B cell (primary cell): ENCODE measurements at regions not wholly inside any gene's neighbourhood (a gene's known extent, or its start where the extent isn't known, plus 50 kb on each side); places are given as distances from the start of the nearest gene placed in this dataset.

Experiments used
- EZH2 ChIP-seq: IDR thresholded peaks from 2 replicates; pipeline ENCODE4 v1.6.1; 2012; ENCODE audit warnings: borderline replicate concordance, low read depth, mild to moderate bottlenecking, moderate library complexity, low read length; ENCODE audit not compliant: insufficient read depth, poor library complexity, severe bottlenecking
- TF ChIP-seq, protein P1 (sequence below): fragments of 200-600 bp; IDR thresholded peaks from one replicate; pipeline ENCODE4 v1.8.0; 2022; ENCODE audit warnings: antibody characterized with exemption, mild to moderate bottlenecking

DNA sequence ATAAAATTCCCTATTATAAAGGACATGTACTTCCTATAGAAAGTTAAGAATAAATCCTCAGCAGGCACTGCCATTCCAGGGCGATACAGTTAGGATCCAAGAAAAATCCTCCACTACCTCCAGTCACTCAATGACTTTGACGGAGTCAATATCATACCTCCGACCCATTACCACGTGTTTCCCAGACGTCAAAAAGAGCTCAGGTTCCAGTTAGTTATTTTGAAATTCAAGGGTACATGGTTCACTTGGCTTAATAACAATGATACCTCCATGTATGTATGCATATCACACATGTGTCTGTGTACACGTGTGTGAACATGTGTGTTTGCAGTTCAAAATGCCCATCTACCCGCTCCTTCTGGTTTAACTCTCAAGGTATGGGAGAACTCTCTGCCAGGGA lies 189.2 kb downstream of the SHANK2 start:
- TF ChIP-seq EZH2: no peak
- TF ChIP-seq, protein P1, sequence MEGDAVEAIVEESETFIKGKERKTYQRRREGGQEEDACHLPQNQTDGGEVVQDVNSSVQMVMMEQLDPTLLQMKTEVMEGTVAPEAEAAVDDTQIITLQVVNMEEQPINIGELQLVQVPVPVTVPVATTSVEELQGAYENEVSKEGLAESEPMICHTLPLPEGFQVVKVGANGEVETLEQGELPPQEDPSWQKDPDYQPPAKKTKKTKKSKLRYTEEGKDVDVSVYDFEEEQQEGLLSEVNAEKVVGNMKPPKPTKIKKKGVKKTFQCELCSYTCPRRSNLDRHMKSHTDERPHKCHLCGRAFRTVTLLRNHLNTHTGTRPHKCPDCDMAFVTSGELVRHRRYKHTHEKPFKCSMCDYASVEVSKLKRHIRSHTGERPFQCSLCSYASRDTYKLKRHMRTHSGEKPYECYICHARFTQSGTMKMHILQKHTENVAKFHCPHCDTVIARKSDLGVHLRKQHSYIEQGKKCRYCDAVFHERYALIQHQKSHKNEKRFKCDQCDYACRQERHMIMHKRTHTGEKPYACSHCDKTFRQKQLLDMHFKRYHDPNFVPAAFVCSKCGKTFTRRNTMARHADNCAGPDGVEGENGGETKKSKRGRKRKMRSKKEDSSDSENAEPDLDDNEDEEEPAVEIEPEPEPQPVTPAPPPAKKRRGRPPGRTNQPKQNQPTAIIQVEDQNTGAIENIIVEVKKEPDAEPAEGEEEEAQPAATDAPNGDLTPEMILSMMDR: no peak
